Right lobe of liver (tissue), 4 donors: ENCODE measurements at regions not wholly inside any gene's neighbourhood (a gene's known extent, or its start where the extent isn't known, plus 50 kb on each side); places are given as distances from the start of the nearest gene placed in this dataset.

ENCODE experiments used
- CTCF ChIP-seq, 4 donors: fragments of 200-600 bp in 3 of 4; fragments of 450-650 bp in 1 of 4; IDR thresholded peaks; one replicate each; pipeline versions ENCODE4 v1.5.1 to v1.8.0; 2016 to 2022; ENCODE audit warnings: antibody characterized with exemption in 4 of 4, mild to moderate bottlenecking in 2 of 4
- POLR2A ChIP-seq: fragments of 450-650 bp; IDR thresholded peaks from one replicate; pipeline ENCODE4 v1.6.1; 2017; ENCODE audit warnings: antibody characterized with exemption, mild to moderate bottlenecking
- donor health status: DM: no; HTN: no; CAD: no.
- donor health status: DM: no; HTN: no; CAD: no.
- donor health status: DM: no; HTN: yes; CAD: no.

- TF ChIP-seq CTCF (IDR thresholded peaks at IDR 0.05) (no peak), POLR2A (no peak)
Measured at GRCh38 chr7:46603296-46603752, 682.3 kb upstream of the IGFBP3 start.
